ENCODE measurements at regions not wholly inside any gene's neighbourhood (a gene's known extent, or its start where the extent isn't known, plus 50 kb on each side); places are given as distances from the start of the nearest gene placed in this dataset.

GRCh38 chr1:94680039-94680377 is 138.4 kb upstream of the F3 start:
- no peak overlapping the region for H3K4me2 ChIP-seq (ENCODE audit: unreplicated experiment)
- H3K4me3 ChIP-seq, result no peak overlapping the region
- TF ChIP-seq EZH2phosphoT487 (IDR thresholded peaks at IDR 0.05; ENCODE audit: insufficient read depth, low read depth), result no peak
- no peak for TF ChIP-seq EZH2 (IDR thresholded peaks at IDR 0.05; ENCODE audit: insufficient read depth, poor library complexity, severe bottlenecking)
- no peaks in the 10 kb centered on the region for H3F3A ChIP-seq (ENCODE audit: insufficient read depth)
- H3K27ac ChIP-seq, result no peak overlapping the region
- whole genome bisulfite sequencing, 2 experiments (ENCODE audit: low coverage in 1 of 2, low lambda C conversion rate in 2 of 2, missing lambda C conversion rate in 2 of 2), result 55 to 57% methylated on average over 3 of the region's 3 CpGs
- H3K9me3 ChIP-seq (ENCODE audit: low read depth), result no peaks in the 10 kb centered on the region
- no peak overlapping the region for H3K9ac ChIP-seq
- H2AFZ ChIP-seq, result no peak overlapping the region
- H4K20me1 ChIP-seq (ENCODE audit: insufficient read depth), result no peaks in the 10 kb centered on the region
- H3K79me2 ChIP-seq (ENCODE audit: insufficient read depth), result no peaks in the 10 kb centered on the region
- H3K27me3 ChIP-seq (replicated peaks; ENCODE audit: insufficient read depth), result no peaks in the 10 kb centered on the region
- in situ Hi-C loops (cut with MboI), result no loop called here
- no peaks in the 10 kb centered on the region for H3K36me3 ChIP-seq (ENCODE audit: low read depth)
- peaks cover 5% of the 10 kb centered on the region; the same call in 1 of the 2 replicates for H3K4me1 ChIP-seq (ENCODE audit: insufficient read depth)
- DNase-seq, result no peak
- no peaks in the 10 kb centered on the region for H3K9me2 ChIP-seq (ENCODE audit: insufficient read depth)

- 78 to 86% methylated on average over 4 of the region's 4 CpGs for WGBS, 2 experiments (ENCODE audit: low coverage in 1 of 2, low lambda C conversion rate in 2 of 2, missing lambda C conversion rate in 2 of 2)
These were observed 137.9 kb upstream of the F3 start for GRCh38 chr1:94679332-94680038.

DNA sequence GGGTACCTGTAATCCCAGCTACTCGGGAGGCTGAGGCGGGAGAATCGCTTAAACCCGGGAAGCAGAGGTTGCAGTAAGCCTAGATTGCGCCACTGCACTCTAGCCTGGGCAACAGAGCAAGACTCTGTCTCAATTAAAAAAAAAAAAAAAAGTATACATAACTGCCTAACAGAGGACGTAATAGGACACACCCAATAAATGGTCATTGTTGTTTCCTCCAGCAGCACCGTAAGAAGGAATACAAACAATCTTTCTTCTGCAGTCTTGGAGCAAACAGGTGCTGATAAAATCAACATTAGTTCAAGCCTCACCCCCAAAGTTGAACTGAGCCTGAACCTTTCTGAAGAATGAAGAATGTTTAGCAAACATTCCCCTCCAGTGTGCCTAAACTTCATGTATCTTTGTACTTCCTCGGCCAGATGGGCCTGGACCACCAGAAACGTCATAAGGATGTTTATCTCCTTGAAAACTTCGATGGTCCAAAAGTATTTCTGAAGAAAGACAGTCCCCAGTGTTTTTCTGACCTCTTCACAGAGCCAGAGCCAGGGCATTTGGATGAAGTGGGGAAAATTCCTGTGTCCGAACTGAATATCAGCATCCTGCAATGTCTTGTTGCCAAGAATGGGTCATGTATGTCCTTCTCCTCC is 136.8 kb upstream of the F3 start:
- Histone ChIP-seq H3K79me2 (ENCODE audit: insufficient read depth) (no peaks in the 10 kb centered on the region), H3K36me3 (ENCODE audit: low read depth) (no peaks in the 10 kb centered on the region), H3K4me2 (ENCODE audit: unreplicated experiment) (no peak overlapping the region), H4K20me1 (ENCODE audit: insufficient read depth) (no peaks in the 10 kb centered on the region), H3K9me3 (ENCODE audit: low read depth) (no peaks in the 10 kb centered on the region), H3K4me1 (ENCODE audit: insufficient read depth) (peaks cover 5% of the 10 kb centered on the region; the same call in 1 of the 2 replicates), H3K27ac (no peak overlapping the region), H3F3A (ENCODE audit: insufficient read depth) (no peaks in the 10 kb centered on the region), H3K4me3 (no peak overlapping the region), H3K9me2 (ENCODE audit: insufficient read depth) (no peaks in the 10 kb centered on the region), H2AFZ (no peak overlapping the region), H3K9ac (no peak overlapping the region), H3K27me3 (replicated peaks; ENCODE audit: insufficient read depth) (no peaks in the 10 kb centered on the region)
- 75 to 79% methylated on average over 11 of the region's 11 CpGs for WGBS, 2 experiments (ENCODE audit: low coverage in 1 of 2, low lambda C conversion rate in 2 of 2, missing lambda C conversion rate in 2 of 2)
- in situ Hi-C loops (cut with MboI), result no loop called here
- TF ChIP-seq EZH2phosphoT487 (IDR thresholded peaks at IDR 0.05; ENCODE audit: insufficient read depth, low read depth) (no peak), EZH2 (IDR thresholded peaks at IDR 0.05; ENCODE audit: insufficient read depth, poor library complexity, severe bottlenecking) (no peak)
- DNase-seq, result no peak

More at GRCh38 chr1:94679332-94680038, 137.9 kb upstream of the F3 start:
- Histone ChIP-seq H3K79me2 (ENCODE audit: insufficient read depth) (no peaks in the 10 kb centered on the region), H3K27me3 (replicated peaks; ENCODE audit: insufficient read depth) (no peaks in the 10 kb centered on the region), H3F3A (ENCODE audit: insufficient read depth) (no peaks in the 10 kb centered on the region), H3K4me3 (no peak overlapping the region), H4K20me1 (ENCODE audit: insufficient read depth) (no peaks in the 10 kb centered on the region), H3K9me2 (ENCODE audit: insufficient read depth) (no peaks in the 10 kb centered on the region), H2AFZ (no peak overlapping the region), H3K4me2 (ENCODE audit: unreplicated experiment) (no peak overlapping the region), H3K27ac (no peak overlapping the region), H3K4me1 (ENCODE audit: insufficient read depth) (peaks cover 5% of the 10 kb centered on the region; the same call in 1 of the 2 replicates), H3K9me3 (ENCODE audit: low read depth) (no peaks in the 10 kb centered on the region), H3K9ac (no peak overlapping the region), H3K36me3 (ENCODE audit: low read depth) (no peaks in the 10 kb centered on the region)
- in situ Hi-C loops (cut with MboI), result no loop called here
- TF ChIP-seq EZH2 (IDR thresholded peaks at IDR 0.05; ENCODE audit: insufficient read depth, poor library complexity, severe bottlenecking) (no peak), EZH2phosphoT487 (IDR thresholded peaks at IDR 0.05; ENCODE audit: insufficient read depth, low read depth) (no peak)
- DNase-seq, result peak; percentile 19

DNA sequence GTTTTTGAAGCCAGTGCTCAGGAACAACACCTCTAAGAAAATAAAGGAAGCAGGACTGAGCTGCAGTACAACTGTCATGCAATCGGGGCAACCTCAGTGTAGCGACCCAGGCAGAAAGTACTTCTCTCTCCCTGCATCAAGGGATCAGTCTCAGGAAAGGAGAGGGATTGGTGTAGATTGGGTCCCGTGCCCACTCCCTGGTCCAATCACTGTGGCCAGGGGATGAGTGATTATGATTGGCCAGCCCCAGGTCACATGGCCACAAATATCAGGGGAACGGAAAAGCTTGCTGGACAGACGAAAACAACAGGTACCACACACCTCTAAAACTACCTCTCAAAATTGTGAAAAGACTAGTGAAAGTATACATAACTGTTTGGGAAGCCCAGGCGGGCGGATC is 136.2 kb upstream of the F3 start:
- H2AFZ ChIP-seq, result no peak overlapping the region
- no peaks in the 10 kb centered on the region for H4K20me1 ChIP-seq (ENCODE audit: insufficient read depth)
- H3K4me2 ChIP-seq (ENCODE audit: unreplicated experiment), result no peak overlapping the region
- in situ Hi-C loops (cut with MboI), result no loop called here
- H3K4me3 ChIP-seq, result no peak overlapping the region
- no peak for DNase-seq
- no peak overlapping the region for H3K9ac ChIP-seq
- H3K9me3 ChIP-seq (ENCODE audit: low read depth), result no peaks in the 10 kb centered on the region
- H3F3A ChIP-seq (ENCODE audit: insufficient read depth), result no peaks in the 10 kb centered on the region
- H3K27me3 ChIP-seq (replicated peaks; ENCODE audit: insufficient read depth), result no peaks in the 10 kb centered on the region
- no peaks in the 10 kb centered on the region for H3K36me3 ChIP-seq (ENCODE audit: low read depth)
- peaks cover 4% of the 10 kb centered on the region; the same call in 1 of the 2 replicates for H3K4me1 ChIP-seq (ENCODE audit: insufficient read depth)
- H3K27ac ChIP-seq, result no peak overlapping the region
- no peak for TF ChIP-seq EZH2 (IDR thresholded peaks at IDR 0.05; ENCODE audit: insufficient read depth, poor library complexity, severe bottlenecking)
- TF ChIP-seq EZH2phosphoT487 (IDR thresholded peaks at IDR 0.05; ENCODE audit: insufficient read depth, low read depth), result no peak
- 81 to 82% methylated on average over 7 of the region's 7 CpGs for WGBS, 2 experiments (ENCODE audit: low coverage in 1 of 2, low lambda C conversion rate in 2 of 2, missing lambda C conversion rate in 2 of 2)
- no peaks in the 10 kb centered on the region for H3K79me2 ChIP-seq (ENCODE audit: insufficient read depth)
- no peaks in the 10 kb centered on the region for H3K9me2 ChIP-seq (ENCODE audit: insufficient read depth)
